Lower leg skin (tissue), 4 donors: ENCODE measurements at regions not wholly inside any gene's neighbourhood (a gene's known extent, or its start where the extent isn't known, plus 50 kb on each side); places are given as distances from the start of the nearest gene placed in this dataset.

Experiments used
- DNase-seq, 2 donors: peaks; one replicate each; pipeline ENCODE4 v3.0.0-alpha.2; 2019; ENCODE audit warnings: low spot score in 2 of 2
- H3K4me3 ChIP-seq: fragments of 200-600 bp; sonication (generic); 2 replicates; pipeline ENCODE4 v1.5.1; 2017; ENCODE audit warnings: mild to moderate bottlenecking, low read depth; ENCODE audit not compliant: poor library complexity, severe bottlenecking
- CTCF ChIP-seq, 3 donors: fragments of 450-650 bp; IDR thresholded peaks; one replicate each; pipeline ENCODE4 v1.5.1; 2016; ENCODE audit warnings: antibody characterized with exemption in 3 of 3, mild to moderate bottlenecking in 3 of 3, moderate library complexity in 2 of 3
- POLR2A ChIP-seq, 2 donors: fragments of 450-650 bp; IDR thresholded peaks; one replicate each; pipeline ENCODE4 v1.6.1; 2016 to 2017; ENCODE audit warnings: antibody characterized with exemption in 2 of 2, mild to moderate bottlenecking in 1 of 2, moderate library complexity in 1 of 2
- WGBS, 2 donors: methylation state at CpG; one replicate each; pipeline ENCODE4 v1.1.5; 2018; 5-methylcytosine and 5-hydroxymethylcytosine counted together
- intact Hi-C: fragments of 100-400 bp; cut with DNase I; formaldehyde crosslinking; loops from one replicate; pipeline ENCODE4 v1.15.0; 2023; ENCODE audit warnings: low total_unique reads

- intact Hi-C loops, result no loop called here
- no peak overlapping the region for H3K4me3 ChIP-seq
- TF ChIP-seq POLR2A (IDR thresholded peaks at IDR 0.05) (no peak), CTCF (IDR thresholded peaks at IDR 0.05) (no peak)
- DNase-seq, result no peak
- 77 to 79% methylated on average over 1 of the region's 1 CpG for WGBS, 2 donors
Observed at GRCh38 chr5:68047035-68047434, 168.5 kb upstream of the PIK3R1 start.

DNA sequence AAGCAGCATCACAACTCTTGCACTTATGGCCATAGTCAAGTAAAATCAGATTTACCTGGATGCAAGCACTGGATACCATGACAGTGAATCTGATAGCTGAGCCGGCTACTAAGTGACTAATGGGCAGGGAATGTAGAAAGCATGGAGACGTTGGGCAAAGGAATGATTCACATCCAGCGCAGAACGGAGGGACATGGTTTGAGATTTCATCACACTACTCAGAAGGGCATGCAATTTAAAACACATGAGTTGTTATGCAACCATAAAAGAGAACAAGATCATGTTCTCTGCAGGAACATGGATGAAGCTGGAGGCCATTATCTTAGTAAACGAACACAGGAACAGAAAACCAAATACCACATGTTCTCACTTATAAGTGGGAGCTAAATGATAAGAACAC lies 169.1 kb upstream of the PIK3R1 start:
- intact Hi-C loops, result no loop called here
- TF ChIP-seq CTCF (IDR thresholded peaks at IDR 0.05) (no peak), POLR2A (IDR thresholded peaks at IDR 0.05) (no peak)
- WGBS, 2 donors, result 39% methylated on average over 5 of the region's 5 CpGs
- no peak overlapping the region for H3K4me3 ChIP-seq
- peak in 1 of 2 donors; percentile 71 for DNase-seq

DNA sequence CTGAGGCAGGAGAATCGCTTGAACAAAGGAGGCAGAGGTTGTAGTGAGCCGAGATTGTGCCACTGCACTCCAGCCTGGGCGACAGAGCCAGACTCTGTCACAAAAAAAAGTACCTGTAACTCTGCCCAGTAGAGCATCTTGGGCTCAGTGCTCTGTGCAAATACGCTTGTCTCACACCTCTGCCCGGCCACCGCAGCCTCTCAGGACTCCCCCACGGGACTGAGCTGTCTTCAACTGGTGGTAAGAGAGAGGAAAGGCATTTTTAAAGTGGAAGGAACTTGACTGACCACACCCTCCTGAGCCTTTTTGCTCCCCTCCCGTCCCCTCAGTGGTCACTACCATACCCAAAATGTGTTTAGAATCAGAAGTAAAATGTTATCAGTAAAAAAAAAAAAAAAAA lies 174.3 kb upstream of the PIK3R1 start:
- intact Hi-C loops, result no loop called here
- H3K4me3 ChIP-seq, result no peak overlapping the region
- no peak for TF ChIP-seq POLR2A (IDR thresholded peaks at IDR 0.05)
- no peak for TF ChIP-seq CTCF (IDR thresholded peaks at IDR 0.05)
- no peak for DNase-seq
- WGBS, 2 donors, result 73 to 79% methylated on average over 8 of the region's 8 CpGs

- no peak for DNase-seq
- intact Hi-C loops, result no loop called here
- WGBS, 2 donors, result 65 to 73% methylated on average over 6 of the region's 6 CpGs
- no peak overlapping the region for H3K4me3 ChIP-seq
- no peak for TF ChIP-seq CTCF (IDR thresholded peaks at IDR 0.05)
- no peak for TF ChIP-seq POLR2A (IDR thresholded peaks at IDR 0.05)
Observed at GRCh38 chr5:68037546-68037945, 178.0 kb upstream of the PIK3R1 start.

DNA sequence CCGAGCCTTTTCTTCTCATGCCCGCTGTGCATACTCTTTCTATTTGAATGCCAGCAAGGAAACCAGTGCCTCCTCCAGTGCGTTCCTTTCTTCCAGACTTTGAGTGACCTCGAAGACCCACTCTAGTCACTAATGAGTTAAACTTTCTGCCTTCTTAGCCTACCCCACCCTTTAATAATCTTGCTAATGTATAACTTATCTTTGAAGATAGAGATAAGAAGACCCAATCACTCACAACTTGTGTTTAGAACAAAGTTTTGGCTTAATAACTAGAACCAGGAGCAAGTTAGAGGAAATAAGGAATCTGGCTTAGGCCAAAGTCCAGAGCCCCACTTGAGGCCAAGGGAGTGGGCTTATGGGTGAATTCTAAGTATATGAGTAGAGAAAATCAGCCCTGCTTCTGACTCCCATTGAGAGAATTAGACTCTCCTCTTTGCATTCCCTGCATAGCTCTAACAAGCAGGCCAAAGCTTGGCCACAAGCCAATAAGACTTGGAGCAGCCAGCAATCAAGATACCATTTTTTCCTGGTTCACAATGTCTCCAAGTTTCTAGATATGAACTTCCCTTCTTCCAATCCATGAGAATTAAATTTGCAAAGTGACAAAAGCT lies 181.5 kb upstream of the PIK3R1 start:
- WGBS, 2 donors, result 84 to 87% methylated on average over 4 of the region's 4 CpGs
- no peak for TF ChIP-seq POLR2A (IDR thresholded peaks at IDR 0.05)
- no peak for TF ChIP-seq CTCF (IDR thresholded peaks at IDR 0.05)

DNA sequence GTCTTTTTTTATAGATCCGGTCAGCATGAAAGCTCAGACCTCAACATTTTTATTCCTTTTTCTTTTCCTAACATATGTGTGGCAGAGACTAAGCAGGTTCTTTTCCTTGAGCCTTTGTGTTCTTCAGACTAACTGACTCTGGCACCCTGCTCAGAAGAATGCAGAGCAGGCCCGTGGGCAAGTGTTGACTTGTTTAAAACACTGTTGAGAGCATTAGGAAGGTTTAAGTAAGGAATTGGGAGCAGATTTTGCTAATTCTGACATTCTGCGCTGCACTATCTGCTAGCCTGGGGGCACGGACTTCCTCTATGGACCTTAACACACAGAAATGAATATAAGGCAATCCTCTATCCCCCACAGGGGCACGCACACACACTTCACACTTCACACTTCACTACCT lies 182.5 kb upstream of the PIK3R1 start:
- DNase-seq, result no peak
- no peak overlapping the region for H3K4me3 ChIP-seq
- TF ChIP-seq POLR2A (IDR thresholded peaks at IDR 0.05) (no peak), CTCF (IDR thresholded peaks at IDR 0.05) (no peak)
- intact Hi-C loops, result no loop called here
- WGBS, 2 donors, result 51 to 60% methylated on average over 5 of the region's 5 CpGs

More for the DNA sequence above, 181.5 kb upstream of the PIK3R1 start:
- no peak for DNase-seq
- intact Hi-C loops, result no loop called here
- no peak overlapping the region for H3K4me3 ChIP-seq
